Activated naive CD4-positive, alpha-beta T cell (primary cell): ENCODE measurements at regions not wholly inside any gene's neighbourhood (a gene's known extent, or its start where the extent isn't known, plus 50 kb on each side); places are given as distances from the start of the nearest gene placed in this dataset.
"Not testable (repeated sequence)": the region's sequence is repeated elsewhere in the genome, so short reads cannot be mapped to it uniquely, and the experiment has no call there.

Experiments
- DNase-seq, 4 experiments: peaks; one replicate each; lab custom pipeline; 2025; lab: John Stamatoyannopoulos, UW

DNA sequence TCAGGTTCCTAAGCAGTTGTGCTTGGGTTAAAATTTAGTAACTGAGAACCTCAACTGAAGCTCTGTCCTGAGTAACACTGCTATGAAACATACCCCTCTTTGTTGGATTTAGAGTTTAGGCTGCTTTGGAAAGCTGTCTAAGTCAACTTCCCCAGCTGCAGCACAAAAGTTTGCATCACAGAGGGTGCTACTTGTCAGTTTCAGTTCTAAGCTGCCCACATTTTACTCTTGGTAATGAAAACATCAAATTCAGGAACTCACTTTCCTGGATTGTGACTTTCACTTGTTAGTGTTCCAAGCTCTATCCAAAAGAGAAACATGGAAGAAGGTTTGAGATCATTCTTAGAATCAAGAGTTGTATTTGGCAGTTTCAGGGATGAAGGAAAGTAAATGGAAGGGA, 191.7 kb upstream of the NFIA start:
- no peak for DNase-seq

DNA sequence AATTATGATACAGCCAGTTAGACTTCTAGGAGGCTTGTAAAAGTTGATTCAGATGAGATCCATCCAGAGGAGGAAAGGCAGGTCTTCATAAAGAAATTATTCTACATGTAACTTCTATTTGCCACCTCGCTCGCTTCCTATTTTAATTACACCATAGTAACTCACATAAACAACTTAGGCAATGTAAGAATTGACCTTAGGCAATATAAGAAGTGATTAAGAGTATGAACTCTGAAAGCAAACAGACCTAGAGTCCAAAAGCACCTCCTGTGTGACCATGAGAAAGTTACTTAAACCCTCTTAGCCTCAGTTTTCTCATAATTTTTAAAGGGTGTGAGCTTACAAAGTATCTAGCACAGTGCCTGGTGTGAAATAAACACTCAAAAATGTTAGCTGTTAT, 192.7 kb upstream of the NFIA start:
- DNase-seq = no peak

DNA sequence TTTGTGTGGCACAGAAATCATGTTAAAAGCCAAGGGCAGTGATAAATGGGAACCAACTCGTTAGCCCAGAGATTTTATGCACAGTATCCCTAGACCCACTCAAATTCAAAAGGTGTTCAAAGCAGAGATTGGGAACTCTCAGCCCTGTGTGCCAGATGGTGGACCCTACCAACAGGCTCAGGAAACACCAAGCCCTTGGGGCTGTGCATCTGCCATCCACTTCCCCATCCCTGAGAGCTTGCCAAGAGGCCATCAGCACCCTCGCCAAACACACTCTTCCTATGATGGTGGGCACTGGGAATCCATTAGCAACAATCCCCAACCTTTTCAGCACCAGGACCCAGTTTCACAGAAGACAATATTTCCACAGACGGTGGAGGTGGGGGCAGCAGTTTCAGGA, 194.2 kb upstream of the NFIA start:
- no peak for DNase-seq

DNA sequence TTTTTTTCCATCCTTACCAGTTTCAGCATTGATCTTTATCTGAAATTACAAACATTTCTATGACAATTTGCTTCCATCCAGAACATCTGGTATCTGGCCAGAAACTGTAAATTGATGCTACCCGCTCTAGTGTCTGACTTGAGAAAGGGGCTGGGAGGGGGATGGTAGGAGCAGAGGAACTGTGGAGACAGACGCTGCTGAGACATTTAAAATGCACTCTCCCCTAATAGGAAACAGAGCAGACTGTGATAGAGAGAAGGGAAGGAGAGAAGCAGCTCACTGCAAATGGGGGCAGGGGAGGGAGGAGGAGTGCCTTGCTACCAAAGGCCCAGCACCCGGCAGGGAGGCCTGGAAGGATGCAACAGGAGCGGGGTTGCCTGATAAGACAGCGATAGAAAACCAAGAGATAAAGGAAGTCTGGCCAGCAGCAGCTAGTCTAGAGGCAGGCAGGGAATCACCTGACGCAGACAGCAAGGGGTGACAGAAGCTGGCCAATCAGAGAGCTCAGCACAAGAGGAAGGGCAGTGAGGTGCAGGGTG, 195.5 kb upstream of the NFIA start:
- DNase-seq = no peak

DNA sequence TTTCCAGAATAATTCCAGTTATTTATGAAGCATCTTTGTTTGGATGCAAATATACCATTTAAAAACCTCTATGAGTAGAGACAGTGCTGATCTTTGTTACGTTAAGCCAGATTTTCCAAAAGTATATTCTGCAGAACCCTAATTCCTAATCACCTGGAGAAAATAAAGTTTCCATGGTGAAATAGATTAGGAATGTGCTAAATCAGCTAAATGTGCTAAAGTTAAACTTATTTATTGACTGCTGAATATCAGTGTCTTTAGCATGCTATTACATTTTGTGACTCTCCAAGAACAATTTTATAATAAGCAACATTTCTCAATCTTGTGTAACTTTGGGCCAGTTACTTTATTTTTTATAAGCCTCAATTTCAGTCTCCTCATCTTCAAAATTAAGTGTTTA, 196.3 kb upstream of the NFIA start:
- DNase-seq = no peak

DNA sequence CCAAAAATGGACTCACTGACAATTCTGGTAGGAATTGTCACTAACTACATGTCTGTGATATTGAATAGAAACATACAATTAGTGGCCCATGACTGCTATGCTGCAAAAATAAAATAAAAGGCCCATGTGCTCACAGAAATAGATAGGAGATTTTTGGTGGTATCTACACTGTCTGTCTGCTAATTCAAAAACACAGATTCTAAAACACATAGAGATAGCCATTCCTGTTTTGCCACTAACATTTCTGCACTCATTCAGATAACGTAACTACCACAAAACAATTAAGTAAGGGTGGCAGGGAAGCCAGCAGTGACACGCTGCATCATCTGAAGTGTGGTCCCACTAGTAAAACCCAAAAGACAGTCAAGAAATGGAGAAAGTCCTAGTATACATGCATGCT, 202.2 kb upstream of the NFIA start:
- DNase-seq = no peak

DNA sequence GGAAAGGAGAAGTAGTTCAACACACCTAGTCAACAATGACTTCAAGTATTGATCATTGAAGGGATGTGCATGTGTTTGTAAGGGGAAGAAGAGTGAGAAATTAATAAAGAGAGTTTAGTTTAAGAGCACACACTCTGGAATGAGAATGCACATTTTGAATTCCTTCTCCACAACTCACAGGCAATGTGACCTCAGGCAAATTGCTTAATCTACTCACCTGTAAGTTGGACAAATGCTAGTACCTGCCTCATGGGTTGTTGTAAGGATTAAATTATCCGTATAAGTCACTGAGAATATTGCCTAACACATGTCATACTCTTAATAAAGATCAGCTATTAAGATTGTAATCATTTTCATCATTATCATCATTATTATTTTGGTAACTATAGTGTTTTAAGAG, 204.0 kb upstream of the NFIA start:
- no peak for DNase-seq

DNA sequence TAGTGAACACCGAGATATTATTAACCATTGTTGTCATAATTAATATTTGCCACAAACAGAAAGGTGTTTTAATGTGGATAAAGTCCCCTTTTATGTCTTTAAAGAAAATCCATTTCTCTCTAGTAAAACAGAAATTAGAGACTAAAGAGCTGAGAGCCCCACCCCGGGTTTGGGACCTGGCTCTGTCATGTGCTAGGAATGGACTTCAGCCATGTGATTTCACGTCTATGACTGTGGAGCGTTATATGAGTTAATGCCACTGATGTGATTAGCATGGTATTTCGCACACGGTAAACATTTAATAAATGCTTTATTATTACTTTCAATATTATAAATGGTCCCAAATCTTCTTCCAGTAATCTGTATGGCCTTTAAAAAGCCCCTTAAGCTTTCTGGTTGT, 205.0 kb upstream of the NFIA start:
- DNase-seq = no peak

DNA sequence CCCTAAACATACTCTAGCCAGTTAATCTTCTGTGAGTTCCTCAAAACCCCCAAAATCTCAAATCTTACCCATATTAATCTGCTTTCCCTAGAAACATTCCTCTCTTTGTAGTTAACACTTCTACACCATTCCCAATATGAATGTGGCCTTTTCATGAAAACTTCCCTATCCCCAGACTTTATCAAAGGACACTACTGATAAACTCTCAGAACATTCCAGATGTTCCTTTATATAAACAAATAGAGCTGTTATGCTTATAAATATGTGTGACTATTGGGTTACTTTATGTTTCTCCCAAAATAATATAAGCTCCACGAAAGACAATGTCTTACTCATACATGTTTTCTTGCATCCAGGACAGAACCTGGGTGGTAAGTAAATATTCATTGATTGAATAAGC, 205.4 kb upstream of the NFIA start:
- no peak for DNase-seq

DNA sequence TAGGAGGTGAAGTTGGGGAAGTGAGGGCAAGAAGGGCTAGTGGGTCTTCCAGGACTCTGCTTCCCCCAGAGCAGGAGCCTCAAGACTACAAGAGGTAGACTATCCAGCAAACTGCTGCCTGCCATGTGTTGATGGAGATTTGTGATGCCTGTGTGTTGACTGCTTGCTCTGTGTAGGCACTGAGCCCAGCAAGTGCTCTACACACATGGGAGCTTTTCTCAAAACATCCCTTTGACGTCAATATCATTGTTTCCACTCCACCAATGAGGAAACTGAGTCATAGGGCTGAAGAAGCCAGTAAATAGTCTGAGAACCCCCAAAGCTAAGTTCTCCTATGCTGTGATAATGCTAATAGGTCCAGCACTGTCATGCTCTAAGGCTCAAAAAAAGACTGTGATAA, 207.2 kb upstream of the NFIA start:
- DNase-seq = no peak

DNA sequence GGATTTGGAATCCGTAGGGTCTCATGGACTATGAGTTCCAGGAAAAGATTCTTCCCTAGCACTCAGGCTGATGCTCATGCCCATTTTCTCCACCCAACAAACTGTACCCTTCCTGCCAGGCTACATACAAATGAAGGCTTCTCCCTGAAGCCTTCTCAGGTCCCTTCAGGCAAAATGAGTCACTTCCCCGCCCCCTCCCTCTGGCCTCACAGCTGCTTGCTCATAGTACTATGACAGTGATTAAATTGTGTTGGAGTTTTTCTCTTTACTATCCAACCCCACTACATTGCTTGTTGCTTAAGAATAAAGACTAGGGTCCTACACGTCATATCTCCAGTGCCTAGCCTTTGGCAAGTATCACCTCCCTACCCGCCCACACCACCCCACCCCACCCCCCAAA, 207.6 kb upstream of the NFIA start:
- DNase-seq = no peak

DNA sequence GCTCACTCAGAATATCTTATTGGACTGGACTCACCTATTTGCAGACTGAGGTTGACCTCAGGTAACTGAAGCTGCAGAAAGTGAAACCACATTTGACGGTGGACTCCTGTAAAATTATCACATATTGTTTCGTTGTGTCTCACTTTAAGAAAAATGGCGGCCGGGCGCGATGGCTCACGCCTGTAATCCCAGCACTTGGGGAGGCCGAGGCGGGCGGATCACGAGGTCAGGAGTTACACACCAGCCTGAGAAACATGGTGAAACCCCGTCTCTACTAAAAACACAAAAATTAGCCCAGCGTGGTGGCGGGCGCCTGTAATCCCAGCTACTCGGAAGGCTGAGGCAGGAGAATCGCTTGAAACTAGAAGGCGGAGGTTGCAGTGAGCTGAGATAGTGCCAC, 209.0 kb upstream of the NFIA start:
- not testable (repeated sequence) for DNase-seq

DNA sequence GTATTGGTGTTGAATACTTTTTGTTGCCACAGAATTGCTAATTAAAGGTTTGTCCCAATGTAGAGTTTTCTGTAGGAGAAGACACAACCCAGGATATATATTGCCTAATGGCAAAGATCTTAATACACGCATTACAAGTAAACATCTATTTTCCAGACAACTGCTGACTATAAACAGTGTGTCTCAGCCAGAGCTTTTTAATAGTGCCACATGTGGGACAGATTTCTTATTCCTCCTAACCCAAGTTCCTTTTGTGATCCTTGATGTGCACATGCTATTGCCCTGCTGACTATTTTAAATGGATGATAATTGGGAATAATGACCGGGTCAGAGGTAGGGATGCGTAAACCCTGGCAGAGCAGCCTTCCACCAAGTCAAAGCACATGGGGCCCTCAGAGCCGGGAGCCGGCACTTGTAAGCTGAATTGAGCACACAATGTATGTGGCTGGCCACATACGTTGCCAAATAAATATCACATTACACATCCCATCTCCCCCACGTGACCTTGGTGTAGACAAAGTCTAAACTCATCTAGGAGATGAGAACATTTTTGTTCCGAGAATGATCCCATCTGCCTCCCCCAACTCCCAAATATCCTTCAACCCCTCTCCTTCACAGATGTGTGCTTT, 209.8 kb upstream of the NFIA start:
- no peak for DNase-seq

DNA sequence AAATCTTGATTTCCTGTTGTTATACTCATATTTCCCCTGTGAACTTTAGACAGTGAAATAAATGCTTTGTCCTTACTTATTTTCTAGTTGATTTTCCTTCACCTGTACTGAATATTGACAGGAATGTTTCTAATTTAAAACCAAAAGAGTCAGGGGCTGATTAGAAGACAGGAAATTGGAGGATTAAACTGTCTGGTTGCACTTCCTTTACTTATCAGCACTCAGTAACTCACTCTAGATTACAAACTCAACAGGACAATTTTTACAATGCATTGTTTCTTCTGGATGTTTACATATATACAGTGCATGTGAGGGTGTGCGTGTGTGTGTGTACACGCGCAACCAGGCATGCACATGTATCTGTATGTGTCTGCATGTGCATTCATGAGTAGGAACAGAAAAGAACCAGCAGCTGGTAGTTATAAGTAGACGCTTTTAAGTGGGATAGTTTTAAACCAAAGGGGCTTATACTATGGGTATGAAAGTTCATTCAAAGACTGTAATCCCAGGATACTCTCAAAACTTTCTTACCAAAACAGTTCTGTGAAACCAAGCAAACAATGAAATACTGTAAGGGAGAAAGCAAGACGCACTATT, 212.0 kb upstream of the NFIA start:
- DNase-seq = no peak

DNA sequence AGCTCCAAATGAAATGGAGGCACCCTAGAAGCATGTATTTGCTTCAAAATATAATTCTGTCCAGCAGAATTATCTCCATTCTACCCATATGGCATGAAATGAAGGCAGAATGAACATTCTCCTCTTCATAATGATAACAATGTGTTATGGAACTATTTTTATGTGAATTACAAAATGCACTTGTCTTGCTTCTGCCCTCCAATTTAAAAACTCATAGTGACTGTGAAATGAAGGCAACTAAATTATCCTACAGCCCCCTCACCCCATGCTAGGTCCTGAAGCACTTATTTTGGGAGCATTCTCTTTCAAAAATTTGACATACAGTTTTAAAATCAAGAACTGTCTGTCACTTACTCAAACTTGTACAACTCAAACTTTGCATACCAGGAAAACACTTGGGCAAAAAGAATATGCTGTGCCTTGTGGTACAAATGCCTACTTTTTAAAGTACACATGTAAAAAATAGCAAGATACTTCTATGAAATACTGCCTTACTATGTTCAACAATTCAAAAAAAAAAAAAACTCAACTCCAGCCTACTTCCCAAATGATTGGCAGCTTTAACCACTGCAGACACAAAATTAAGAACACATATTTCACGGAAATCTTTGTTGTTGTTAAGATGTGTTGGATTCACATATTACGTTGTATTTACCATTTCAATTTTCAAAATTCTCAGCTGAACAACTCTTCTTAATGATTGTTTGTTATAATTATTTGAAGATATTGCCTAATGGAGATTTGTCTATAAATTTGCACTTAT, 213.3 kb upstream of the NFIA start:
- no peak for DNase-seq

DNA sequence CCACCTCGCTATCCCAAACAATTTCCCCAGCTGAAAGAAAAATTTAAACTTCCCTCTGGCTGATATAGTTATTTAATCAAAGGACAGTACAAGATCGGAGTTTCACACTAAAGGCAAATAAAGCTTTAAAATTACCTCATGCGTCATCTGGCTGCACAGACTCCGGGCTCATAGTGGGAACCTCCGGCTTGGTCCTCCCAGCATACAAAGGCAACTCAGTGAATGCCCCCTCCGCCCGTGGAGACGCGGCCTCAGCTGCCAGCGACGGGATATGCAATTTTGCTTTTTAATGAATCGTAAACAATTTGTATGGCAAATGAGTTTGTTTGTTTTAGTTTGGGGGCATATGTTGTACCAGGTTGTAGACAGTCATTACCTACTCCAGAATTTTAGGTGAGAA, 214.6 kb upstream of the NFIA start:
- DNase-seq = no peak

DNA sequence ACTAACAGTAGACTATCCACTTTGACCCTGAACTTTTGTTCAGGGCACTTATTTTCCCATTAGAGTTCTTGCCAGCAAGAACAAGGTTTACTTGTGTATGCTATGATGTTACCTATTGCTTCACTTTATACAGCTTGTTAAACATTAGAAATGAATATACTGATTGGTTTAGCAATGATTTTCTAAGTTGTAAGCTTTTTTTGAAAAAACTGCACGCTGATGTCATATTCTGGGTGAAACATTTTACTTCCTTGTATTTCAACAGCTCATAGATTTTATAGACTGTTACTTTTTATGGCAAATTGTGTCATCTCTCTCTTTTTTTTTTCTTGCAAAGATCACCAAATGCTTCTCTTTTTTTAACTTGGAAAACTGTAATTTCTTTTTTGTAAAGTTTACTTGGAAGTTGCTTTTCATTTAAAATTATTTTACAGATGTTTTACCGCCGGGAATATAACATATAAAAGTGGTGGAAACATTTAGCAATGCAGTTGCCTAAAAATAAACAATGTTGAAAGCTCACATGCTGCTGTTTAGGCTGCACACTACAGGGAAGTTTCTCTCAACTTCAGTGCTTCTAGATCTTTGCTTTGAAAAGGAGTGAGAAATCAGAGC, 215.3 kb upstream of the NFIA start:
- no peak for DNase-seq

DNA sequence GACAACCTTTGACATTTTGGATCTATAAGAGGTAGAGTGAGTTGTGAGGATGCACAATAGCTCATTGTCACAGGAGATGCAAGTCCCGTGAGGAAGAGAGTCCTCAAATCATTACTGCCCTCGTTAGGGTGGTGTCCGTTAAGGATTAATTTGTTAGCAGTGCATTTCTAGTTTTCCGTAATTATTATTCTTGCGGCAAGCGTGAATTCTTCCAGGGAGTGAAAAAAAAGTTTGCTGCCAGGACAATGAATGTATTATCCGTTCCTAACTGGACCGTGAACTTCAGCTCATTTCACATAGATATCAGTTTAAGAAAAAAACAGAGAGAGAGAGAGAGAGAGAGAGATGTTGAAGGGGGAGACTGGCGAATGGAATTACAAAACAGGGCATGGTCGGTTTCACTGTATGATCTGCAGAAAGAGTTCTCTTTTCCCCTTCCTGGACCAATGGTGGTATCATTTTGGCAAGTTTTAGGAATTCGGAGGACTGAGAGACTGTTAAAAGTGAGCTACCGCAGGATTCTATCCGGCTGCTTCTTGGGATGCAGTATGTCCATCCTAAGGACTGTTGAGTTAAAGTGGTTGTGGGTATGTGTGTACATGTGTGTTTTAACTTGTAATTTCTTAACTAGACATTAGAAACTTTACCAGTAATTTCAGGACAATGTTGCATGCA, 216.0 kb upstream of the NFIA start:
- no peak for DNase-seq

DNA sequence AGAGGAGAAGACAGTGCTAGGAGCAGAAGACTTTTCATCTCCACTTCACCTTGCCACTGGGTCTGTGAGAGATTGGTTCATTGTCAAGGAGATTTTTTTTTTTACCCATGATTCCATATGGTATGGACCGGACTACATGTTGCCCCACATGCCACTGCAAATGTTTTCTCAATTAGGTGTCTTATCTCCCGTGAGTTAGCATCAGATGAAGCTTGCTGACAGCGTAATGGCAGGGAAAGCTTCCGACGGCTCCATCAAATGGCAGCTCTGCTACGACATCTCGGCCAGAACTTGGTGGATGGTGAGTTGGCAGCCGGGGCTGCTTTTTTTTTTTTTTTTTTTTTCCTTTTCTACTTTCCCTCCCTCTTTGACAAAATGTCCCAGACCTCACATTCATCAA, 217.2 kb upstream of the NFIA start:
- DNase-seq = no peak

DNA sequence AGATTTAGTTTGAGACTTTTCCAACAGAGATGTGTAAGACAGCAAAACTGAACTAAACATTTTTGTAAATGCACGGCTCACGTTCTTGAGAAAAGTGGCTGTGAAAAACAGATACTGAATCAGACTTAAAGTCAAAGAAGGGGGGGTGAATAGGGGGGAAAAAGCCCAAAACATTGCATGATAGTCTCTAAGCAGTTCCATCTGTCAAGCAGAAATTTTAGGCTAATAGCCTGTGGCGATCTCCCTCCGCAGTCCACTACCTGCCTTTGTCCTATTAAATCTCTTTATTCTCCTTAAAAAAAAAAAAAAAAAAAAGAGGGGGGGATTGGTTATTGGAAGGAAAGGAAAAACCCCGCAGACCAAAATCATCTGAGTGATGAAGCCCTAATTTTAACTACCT, 217.6 kb upstream of the NFIA start:
- DNase-seq = no peak

DNA sequence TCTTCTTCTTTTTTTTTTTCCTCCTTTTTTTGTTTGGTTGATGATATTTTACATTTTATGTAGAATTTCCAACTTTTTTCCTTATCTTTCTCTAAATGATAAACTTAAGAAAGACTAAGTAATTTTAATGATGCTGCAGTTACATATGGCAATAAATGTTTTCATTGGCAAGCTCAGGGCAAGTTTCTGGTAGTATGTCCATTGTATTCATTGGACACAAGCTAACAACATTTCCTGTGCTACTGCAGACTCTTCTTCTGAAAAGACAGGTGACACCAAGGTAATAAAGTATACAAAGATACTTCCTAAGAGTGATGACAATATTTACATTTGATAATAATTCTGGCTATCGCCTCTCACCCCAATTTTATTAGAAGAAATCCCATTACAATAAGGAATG, 219.2 kb upstream of the NFIA start:
- DNase-seq = no peak

DNA sequence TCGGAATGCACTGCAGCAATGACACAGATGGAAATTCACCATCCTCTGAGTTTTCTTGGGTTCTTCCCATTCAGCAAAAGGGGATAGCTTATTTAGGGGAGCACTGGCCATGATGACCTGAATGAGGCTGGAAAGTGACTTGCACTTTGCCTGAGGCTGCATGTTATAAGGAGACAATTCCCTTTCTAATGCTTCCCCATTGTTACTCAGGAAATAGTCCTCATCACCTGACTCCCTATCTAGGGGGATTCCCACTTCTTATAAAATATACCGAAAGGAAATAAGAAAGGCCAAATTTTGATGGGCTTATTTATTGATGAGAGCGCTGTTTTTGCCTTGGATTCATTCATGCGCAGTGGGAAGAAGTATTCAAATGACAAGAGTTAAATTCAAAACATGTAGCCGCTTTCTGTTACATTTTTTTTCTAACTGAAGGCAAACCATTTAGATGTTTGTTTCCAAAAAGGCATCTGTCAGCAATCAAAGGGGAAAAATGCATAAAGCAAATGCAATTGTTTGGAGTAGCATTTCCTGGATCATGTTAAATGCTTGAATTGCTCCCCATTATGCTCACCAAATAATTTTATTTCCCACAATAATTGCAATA, 220.3 kb upstream of the NFIA start:
- DNase-seq = no peak
